Keratinocyte (primary cell): ENCODE measurements at regions not wholly inside any gene's neighbourhood (a gene's known extent, or its start where the extent isn't known, plus 50 kb on each side); places are given as distances from the start of the nearest gene placed in this dataset.
"Not testable (repeated sequence)": the region's sequence is repeated elsewhere in the genome, so short reads cannot be mapped to it uniquely, and the experiment has no call there.

Source experiments
- CTCF ChIP-seq, 3 experiments: IDR thresholded peaks in 1 of 3; conservative IDR thresholded peaks in 1 of 3; optimal IDR thresholded peaks in 1 of 3; 2 replicates in 2 of 3; 3 replicates in 1 of 3; pipeline versions ENCODE3 to v1.5.1; 2011; ENCODE audit warnings: low read length in 3 of 3, mild to moderate bottlenecking in 3 of 3, moderate library complexity in 2 of 3, control low read depth in 1 of 3, inconsistent platforms in 1 of 3; ENCODE audit not compliant: insufficient read depth in 2 of 3; ENCODE audit errors: extremely low read depth in 1 of 3
- EZH2 ChIP-seq: IDR thresholded peaks from one replicate; pipeline ENCODE4 v1.6.1; 2012; ENCODE audit warnings: inconsistent platforms, mild to moderate bottlenecking, low read length, moderate library complexity

GRCh38 chr14:44385296-44385695 lies 121.8 kb downstream of the FSCB start:
- not testable (repeated sequence) for TF ChIP-seq CTCF (optimal IDR thresholded peaks at IDR 0.05 in 1 of 3, IDR thresholded peaks at IDR 0.05 in 1 of 3, conservative IDR thresholded peaks at IDR 0.05 in 1 of 3; ENCODE audit: extremely low read depth in 1 of 3, insufficient read depth in 2 of 3, low read length in 3 of 3); EZH2
